Kidney (tissue), 13 donors: ENCODE measurements at regions not wholly inside any gene's neighbourhood (a gene's known extent, or its start where the extent isn't known, plus 50 kb on each side); places are given as distances from the start of the nearest gene placed in this dataset.

Experiments used
- DNase-seq, 5 donors: peaks; one replicate each; pipeline ENCODE4 v3.0.0-alpha.2; 2013 to 2020
- FAIRE-seq: peaks from 2 replicates; lab custom pipeline; 2012; peaks lifted over from hg19 to GRCh38; lab: Jason Lieb, UNC
- H3K27ac ChIP-seq, 2 donors: one replicate each; pipeline ENCODE4 v1.7.0; 2013; ENCODE audit warnings: low read depth in 2 of 2, low read length in 2 of 2, inconsistent platforms in 1 of 2
- H3K27me3 ChIP-seq: one replicate; pipeline ENCODE4 v1.7.1; 2013; ENCODE audit warnings: low read length, inconsistent platforms; ENCODE audit not compliant: control insufficient read depth, insufficient read depth
- H3K36me3 ChIP-seq, 3 donors: one replicate each; pipeline versions ENCODE4 v1.7.0 to v1.7.1; 2013; ENCODE audit warnings: low read length in 3 of 3, control low read depth in 1 of 3, inconsistent platforms in 1 of 3; ENCODE audit not compliant: insufficient read depth in 3 of 3, control insufficient read depth in 2 of 3
- H3K4me1 ChIP-seq, 3 donors: one replicate each; pipeline versions ENCODE4 v1.7.0 to v1.7.1; 2013; ENCODE audit warnings: low read length in 3 of 3, inconsistent platforms in 1 of 3, low read depth in 1 of 3; ENCODE audit not compliant: control insufficient read depth in 2 of 3, insufficient read depth in 2 of 3
- H3K4me3 ChIP-seq, 3 donors: one replicate each; pipeline versions ENCODE4 v1.7.0 to v1.8.1; 2013; ENCODE audit warnings: low read length in 3 of 3, control low read depth in 1 of 3, inconsistent platforms in 1 of 3
- H3K9ac ChIP-seq, 3 donors: one replicate each; pipeline versions ENCODE4 v1.7.0 to v1.7.1; 2013; ENCODE audit warnings: low read length in 3 of 3, control low read depth in 1 of 3, inconsistent platforms in 1 of 3
- H3K9me3 ChIP-seq, 3 donors: one replicate each; pipeline versions ENCODE4 v1.7.0 to v1.7.1; 2013; ENCODE audit warnings: low read length in 3 of 3, control low read depth in 1 of 3, inconsistent platforms in 1 of 3; ENCODE audit not compliant: control insufficient read depth in 2 of 3, insufficient read depth in 1 of 3
- intact Hi-C: fragments of 100-400 bp; cut with DNase I; formaldehyde crosslinking; loops from one replicate; pipeline ENCODE4 v1.11.1; 2022
- TF ChIP-seq, protein P1 (sequence below): IDR thresholded peaks from 3 replicates; pipeline ENCODE4 v1.5.1; 2012; ENCODE audit warnings: mild to moderate bottlenecking, moderate library complexity, borderline replicate concordance; ENCODE audit not compliant: insufficient read depth; ENCODE audit errors: extremely low read depth
- donor health status: control.
- donor health status: control.
- donor health status: control.
- donor health status: control.
- donor health status: control.
- donor health status: DM: yes; HTN: yes; CAD: no.
- donor health status: Normal renal cell carcinoma (clear cell type).

DNA sequence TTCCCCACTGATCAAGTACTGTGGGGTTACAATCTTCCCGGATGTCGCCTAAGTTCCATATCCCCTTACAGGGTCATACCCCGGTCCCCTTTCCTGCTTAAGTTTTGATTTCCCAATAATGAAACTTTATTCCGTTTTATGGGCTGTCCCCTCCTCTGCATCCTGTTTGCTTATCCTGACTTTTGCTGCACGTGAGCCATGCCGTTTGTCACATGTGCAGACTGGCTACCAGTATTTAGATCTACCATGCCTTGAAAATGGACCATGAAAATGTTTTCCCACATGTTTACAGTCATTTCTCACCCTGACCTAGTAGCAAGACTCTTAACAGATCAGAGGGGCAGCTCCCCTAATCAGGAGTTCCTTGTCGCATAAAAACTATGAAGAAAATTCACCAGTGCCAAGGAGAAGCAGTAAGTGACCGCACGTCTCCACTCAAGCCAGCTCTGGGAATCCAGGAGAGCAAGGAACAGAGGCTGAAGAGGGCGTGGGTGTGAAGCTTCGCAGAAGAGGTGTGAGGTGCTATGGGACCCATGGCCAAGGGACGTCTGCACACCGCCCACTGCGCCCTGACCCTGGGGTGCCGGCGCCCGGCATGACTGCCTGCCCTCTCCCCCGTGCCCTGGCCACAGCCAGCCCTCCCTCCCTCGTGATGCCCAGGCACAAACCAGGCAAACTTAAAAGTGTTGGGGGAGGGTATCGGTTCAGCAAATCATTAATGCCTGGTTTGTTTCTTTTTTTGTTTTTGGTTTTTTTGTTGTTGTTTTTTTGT lies 440.8 kb upstream of the SALL3 start:
- Histone ChIP-seq H3K27me3 (no peaks in the 10 kb centered on the region), H3K27ac (no peak overlapping the region), H3K4me1 (no peaks in the 10 kb centered on the region), H3K9me3 (no peaks in the 10 kb centered on the region), H3K9ac (no peak overlapping the region), H3K4me3 (no peak overlapping the region), H3K36me3 (no peaks in the 10 kb centered on the region)
- intact Hi-C loops: no loop called here
- TF ChIP-seq, protein P1, sequence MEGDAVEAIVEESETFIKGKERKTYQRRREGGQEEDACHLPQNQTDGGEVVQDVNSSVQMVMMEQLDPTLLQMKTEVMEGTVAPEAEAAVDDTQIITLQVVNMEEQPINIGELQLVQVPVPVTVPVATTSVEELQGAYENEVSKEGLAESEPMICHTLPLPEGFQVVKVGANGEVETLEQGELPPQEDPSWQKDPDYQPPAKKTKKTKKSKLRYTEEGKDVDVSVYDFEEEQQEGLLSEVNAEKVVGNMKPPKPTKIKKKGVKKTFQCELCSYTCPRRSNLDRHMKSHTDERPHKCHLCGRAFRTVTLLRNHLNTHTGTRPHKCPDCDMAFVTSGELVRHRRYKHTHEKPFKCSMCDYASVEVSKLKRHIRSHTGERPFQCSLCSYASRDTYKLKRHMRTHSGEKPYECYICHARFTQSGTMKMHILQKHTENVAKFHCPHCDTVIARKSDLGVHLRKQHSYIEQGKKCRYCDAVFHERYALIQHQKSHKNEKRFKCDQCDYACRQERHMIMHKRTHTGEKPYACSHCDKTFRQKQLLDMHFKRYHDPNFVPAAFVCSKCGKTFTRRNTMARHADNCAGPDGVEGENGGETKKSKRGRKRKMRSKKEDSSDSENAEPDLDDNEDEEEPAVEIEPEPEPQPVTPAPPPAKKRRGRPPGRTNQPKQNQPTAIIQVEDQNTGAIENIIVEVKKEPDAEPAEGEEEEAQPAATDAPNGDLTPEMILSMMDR: no peak
- DNase-seq: no peak
- FAIRE-seq: no peak

DNA sequence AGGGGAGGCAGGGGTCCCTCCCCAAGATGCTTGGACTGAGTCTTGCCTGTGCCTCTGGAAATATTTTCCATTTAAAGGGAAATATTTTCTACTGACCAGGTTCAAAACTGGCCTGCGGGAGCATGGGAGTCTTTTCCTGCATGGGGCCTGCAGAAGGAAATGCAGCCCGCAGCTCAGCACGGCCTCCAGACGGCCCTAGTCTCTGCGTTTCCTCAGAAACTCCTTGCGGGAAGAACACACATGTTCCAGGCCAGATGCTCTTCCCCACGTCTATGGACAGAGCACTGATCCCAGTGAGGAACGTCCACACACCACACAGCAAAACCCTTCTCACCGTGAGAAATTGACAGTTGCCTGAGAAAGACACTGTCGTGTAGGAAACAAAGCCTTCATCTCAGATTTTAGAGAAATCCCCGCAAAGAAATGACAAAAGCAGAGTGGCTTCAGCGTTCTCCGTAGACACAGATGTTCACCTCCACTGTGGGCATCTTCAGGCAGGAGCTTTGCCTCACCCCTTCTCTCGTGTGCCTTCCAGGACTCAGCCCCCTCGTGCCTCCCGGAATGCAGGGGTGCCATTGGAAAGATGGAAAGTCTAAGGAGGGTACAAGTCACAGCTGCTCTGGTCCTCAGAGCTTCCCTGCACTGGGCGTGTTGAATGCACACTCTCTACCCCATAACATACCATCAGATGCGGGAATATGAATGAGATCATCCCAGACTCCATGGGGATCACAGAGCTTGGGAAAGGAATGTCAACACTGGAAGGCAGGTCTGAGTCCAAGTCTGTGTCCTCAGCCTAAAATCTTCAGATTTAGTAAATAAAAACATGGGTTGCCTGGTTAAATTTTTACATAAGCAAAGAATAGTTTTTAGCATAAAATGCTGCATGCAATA lies 438.7 kb upstream of the SALL3 start:
- Histone ChIP-seq H3K9ac (no peak overlapping the region), H3K27me3 (no peaks in the 10 kb centered on the region), H3K4me1 (no peaks in the 10 kb centered on the region), H3K27ac (no peak overlapping the region), H3K36me3 (no peaks in the 10 kb centered on the region), H3K9me3 (no peaks in the 10 kb centered on the region), H3K4me3 (no peak overlapping the region)
- TF ChIP-seq, protein P1: no peak
- DNase-seq (no peak), FAIRE-seq (no peak)
- intact Hi-C loops: no loop called here

DNA sequence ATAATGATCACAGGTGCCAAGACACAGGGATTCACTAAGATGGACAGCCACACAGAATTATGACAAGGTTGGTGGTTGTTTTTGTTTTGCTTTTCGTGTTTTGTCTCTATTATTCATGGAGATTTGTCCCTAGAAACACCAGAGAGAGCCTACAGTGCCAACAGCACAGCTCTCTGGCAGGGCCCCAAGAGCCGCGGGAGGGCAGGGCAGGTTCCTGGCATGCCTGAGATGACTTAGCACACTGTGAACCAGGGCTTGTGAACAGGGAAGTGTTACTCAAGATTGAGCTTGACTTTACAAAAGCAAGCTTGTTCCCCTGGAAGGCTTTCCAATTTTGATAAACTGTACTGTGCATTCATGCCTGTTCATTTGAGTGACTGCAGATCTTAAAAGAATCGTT lies 437.4 kb upstream of the SALL3 start:
- H3K9me3 ChIP-seq: no peaks in the 10 kb centered on the region
- H3K27me3 ChIP-seq: no peaks in the 10 kb centered on the region
- FAIRE-seq (no peak), DNase-seq (peak in 2 of 5 donors; percentile 37 to 90)
- no peaks in the 10 kb centered on the region for H3K4me1 ChIP-seq
- intact Hi-C loops: no loop called here
- TF ChIP-seq, protein P1: no peak
- H3K36me3 ChIP-seq: no peaks in the 10 kb centered on the region
- no peak overlapping the region for H3K9ac ChIP-seq
- no peak overlapping the region for H3K27ac ChIP-seq
- H3K4me3 ChIP-seq: no peak overlapping the region
